ENCODE measurements at regions not wholly inside any gene's neighbourhood (a gene's known extent, or its start where the extent isn't known, plus 50 kb on each side); places are given as distances from the start of the nearest gene placed in this dataset.

GRCh38 chr14:101022121-101022520, 118.6 kb upstream of the RTL1 start:
- no peaks in the 10 kb centered on the region for H3K4me1 Mint-ChIP-seq
- WGBS (ENCODE audit: insufficient coverage) = 83% methylated on average over 2 of the region's 8 CpGs
- no peaks in the 10 kb centered on the region for H4K20me1 ChIP-seq (ENCODE audit: insufficient read depth, low read length)
- no peaks in the 10 kb centered on the region for H3K36me3 ChIP-seq (replicated peaks in 1 of 2; ENCODE audit: control insufficient read depth in 1 of 2, insufficient read depth in 2 of 2, low read length in 2 of 2)
- H3K36me3 Mint-ChIP-seq = no peaks in the 10 kb centered on the region
- H3K27me3 ChIP-seq (ENCODE audit: control insufficient read depth in 2 of 2, insufficient read depth in 2 of 2, low read length in 2 of 2) = no peaks in the 10 kb centered on the region
- no peak overlapping the region for H2AFZ ChIP-seq (ENCODE audit: insufficient read depth, low read depth, low read length, poor library complexity, severe bottlenecking)
- H3K4me3 ChIP-seq (replicated peaks in 1 of 3; ENCODE audit: low read depth in 2 of 3, low read length in 3 of 3) = no peak overlapping the region
- no peak for TF ChIP-seq CTCF (IDR thresholded peaks at IDR 0.05)
- H3K4me2 ChIP-seq (replicated peaks; ENCODE audit: extremely low read depth, low read length, poor library complexity, severe bottlenecking) = no peak overlapping the region
- intact Hi-C loops (cut with micrococcal nuclease) = no loop called here
- no peaks in the 10 kb centered on the region for H3K79me2 ChIP-seq (ENCODE audit: insufficient read depth, low read length)
- H3K4me3 Mint-ChIP-seq = no peak overlapping the region
- H3K9me3 Mint-ChIP-seq = peaks cover 8 to 34% (median 17%) of the 10 kb centered on the region in 7 donors
- no peaks in the 10 kb centered on the region for H3K4me1 ChIP-seq (ENCODE audit: control insufficient read depth in 1 of 2, insufficient read depth in 2 of 2, low read length in 2 of 2)
- no peak overlapping the region for H3K9ac ChIP-seq (ENCODE audit: insufficient read depth, low read length, poor library complexity, severe bottlenecking)
- peaks cover 8 to 39% of the 10 kb centered on the region in 2 donors for H3K9me3 ChIP-seq (replicated peaks in 1 of 2; ENCODE audit: control insufficient read depth in 1 of 2, insufficient read depth in 1 of 2, low read length in 2 of 2)
- H3K27ac ChIP-seq (ENCODE audit: low read depth in 1 of 2, low read length in 2 of 2) = no peak overlapping the region
- DNase-seq = no peak
- H3K27me3 Mint-ChIP-seq (ENCODE audit: low read depth in 3 of 3) = peaks cover 1 to 4% (median 2%) of the 10 kb centered on the region in 3 donors
- H3K27ac Mint-ChIP-seq = no peak overlapping the region

- no peak for TF ChIP-seq CTCF (IDR thresholded peaks at IDR 0.05)
- Histone ChIP-seq H3K4me2 (replicated peaks; ENCODE audit: extremely low read depth, low read length, poor library complexity, severe bottlenecking) (no peak overlapping the region), H3K4me1 (ENCODE audit: control insufficient read depth in 1 of 2, insufficient read depth in 2 of 2, low read length in 2 of 2) (no peaks in the 10 kb centered on the region), H3K36me3 (replicated peaks in 1 of 2; ENCODE audit: control insufficient read depth in 1 of 2, insufficient read depth in 2 of 2, low read length in 2 of 2) (no peaks in the 10 kb centered on the region), H2AFZ (ENCODE audit: insufficient read depth, low read depth, low read length, poor library complexity, severe bottlenecking) (no peak overlapping the region), H3K27me3 (ENCODE audit: control insufficient read depth in 2 of 2, insufficient read depth in 2 of 2, low read length in 2 of 2) (no peaks in the 10 kb centered on the region), H3K9ac (ENCODE audit: insufficient read depth, low read length, poor library complexity, severe bottlenecking) (no peak overlapping the region), H3K9me3 (replicated peaks in 1 of 2; ENCODE audit: control insufficient read depth in 1 of 2, insufficient read depth in 1 of 2, low read length in 2 of 2) (peaks cover 8 to 39% of the 10 kb centered on the region in 2 donors), H3K79me2 (ENCODE audit: insufficient read depth, low read length) (no peaks in the 10 kb centered on the region), H3K4me3 (replicated peaks in 1 of 3; ENCODE audit: low read depth in 2 of 3, low read length in 3 of 3) (no peak overlapping the region), H3K27ac (ENCODE audit: low read depth in 1 of 2, low read length in 2 of 2) (no peak overlapping the region), H4K20me1 (ENCODE audit: insufficient read depth, low read length) (no peaks in the 10 kb centered on the region)
- peaks cover 8 to 34% (median 17%) of the 10 kb centered on the region in 7 donors for H3K9me3 Mint-ChIP-seq
- no peaks in the 10 kb centered on the region for H3K36me3 Mint-ChIP-seq
- H3K4me1 Mint-ChIP-seq = no peaks in the 10 kb centered on the region
- no peak overlapping the region for H3K4me3 Mint-ChIP-seq
- intact Hi-C loops (cut with micrococcal nuclease) = no loop called here
- DNase-seq = no peak
- no peak overlapping the region for H3K27ac Mint-ChIP-seq
- peaks cover under 1 to 4% (median 2%) of the 10 kb centered on the region in 3 donors for H3K27me3 Mint-ChIP-seq (ENCODE audit: low read depth in 3 of 3)
- WGBS (ENCODE audit: insufficient coverage) = 97% methylated on average over 7 of the region's 15 CpGs
Measured at GRCh38 chr14:101022916-101023435, 119.5 kb upstream of the RTL1 start.

Data from CD14-positive monocyte (primary cell).